UCSD-AML1 (cell line): ENCODE measurements at regions not wholly inside any gene's neighbourhood (a gene's known extent, or its start where the extent isn't known, plus 50 kb on each side); places are given as distances from the start of the nearest gene placed in this dataset.

Source experiments
- DNase-seq: peaks from one replicate; lab custom pipeline; 2025; ENCODE audit not compliant: unreplicated experiment; lab: John Stamatoyannopoulos, UW

DNA sequence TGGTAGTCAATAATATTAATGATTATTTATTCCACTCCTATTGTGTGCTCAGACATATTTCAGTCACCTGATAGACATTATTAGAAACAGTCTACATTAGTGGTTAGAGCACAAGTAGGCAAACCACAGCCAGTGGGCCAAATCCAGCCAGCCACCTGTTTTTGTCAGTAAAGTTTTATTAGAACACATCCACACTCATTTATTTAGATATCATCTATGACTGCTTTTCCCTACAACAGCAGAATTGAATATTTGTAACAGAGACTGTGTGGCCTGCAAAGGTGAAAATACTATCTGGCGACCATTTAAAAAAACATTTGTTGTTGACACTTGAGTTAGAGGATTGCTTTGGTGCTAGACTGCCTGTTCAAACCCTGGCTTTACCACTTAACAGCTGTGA is 220.0 kb upstream of the ZFP64 start:
- DNase-seq = no peak

DNA sequence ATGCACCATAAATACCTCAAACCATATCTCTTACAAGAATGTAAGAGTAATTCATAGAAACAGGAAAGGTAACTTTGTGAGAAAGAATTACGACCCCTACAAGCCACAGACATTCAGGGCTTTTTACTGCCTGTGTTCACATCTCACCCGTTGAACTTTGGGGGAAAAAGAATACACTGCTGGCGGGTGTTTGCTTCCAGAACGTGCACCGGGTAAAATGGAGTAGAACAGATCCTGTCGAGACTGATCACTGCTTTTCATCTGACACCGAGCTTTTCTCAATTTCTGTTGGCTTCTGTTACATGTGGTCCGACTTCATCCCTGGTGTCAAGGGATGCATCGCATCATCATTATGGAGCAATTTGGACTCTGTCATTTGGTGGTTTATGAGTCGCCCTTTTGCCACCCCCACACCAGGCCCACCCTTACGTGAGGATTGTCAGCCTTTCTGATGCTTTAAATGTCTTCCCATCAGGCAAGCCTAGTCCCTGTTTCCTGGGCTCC is 219.2 kb upstream of the ZFP64 start:
- DNase-seq = no peak

DNA sequence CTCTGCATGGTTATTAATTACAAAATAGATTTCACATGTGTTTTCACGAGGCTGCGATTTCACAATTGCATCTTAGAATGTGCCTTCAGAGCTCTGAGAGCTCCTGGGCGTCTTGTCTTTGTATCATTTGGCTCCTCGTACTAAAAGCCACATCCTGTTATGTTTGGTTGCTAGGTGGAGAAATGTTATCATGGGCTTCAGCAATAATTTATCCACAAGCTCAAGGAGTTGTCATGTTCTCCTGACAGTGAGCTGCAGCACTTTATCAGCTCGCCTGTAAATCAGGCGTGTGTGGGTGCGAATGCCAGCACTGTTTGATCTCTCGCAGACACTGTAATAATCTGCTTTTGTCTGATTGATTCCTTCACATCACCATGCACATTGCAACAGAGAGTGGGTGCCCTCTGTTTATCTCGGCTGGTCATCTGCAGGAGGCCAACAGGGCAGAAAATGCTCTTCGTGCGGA is 218.6 kb upstream of the ZFP64 start:
- DNase-seq = no peak

DNA sequence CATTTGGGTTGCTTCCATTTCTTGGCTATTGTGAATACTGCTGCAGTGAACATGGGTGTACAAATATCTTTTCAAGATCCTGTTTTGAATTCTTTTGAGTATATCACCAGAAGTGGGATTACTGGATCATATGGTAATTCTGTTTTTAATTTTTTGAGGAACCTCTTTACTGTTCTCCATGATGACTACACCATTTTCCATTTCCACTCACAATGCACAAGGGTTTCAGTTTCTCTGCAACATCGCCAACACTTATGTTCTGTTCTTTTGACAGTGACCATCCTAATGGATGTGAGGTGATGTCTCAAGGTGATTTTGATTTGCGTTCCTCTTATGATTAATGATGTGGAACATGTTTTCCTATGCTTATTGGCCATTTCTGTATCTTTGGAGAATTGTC is 214.4 kb upstream of the ZFP64 start:
- DNase-seq = no peak

DNA sequence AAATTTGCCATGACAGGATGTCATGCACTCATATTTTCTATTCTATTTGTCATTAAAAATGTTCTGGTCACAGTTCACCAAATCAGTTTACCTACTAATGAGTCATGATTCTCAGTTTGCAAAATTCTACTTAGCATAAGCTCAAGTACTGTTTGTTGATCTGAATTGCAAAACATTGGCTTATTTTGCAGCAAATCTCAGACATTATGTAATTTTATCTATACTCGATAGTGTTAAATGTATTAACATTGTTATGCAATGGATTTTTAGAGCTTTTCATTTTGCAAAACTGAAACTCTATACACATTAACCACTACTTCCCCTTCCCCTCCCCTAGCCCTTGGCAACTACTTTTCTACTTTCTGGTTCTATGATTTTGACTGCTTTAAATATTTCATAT is 213.8 kb upstream of the ZFP64 start:
- no peak for DNase-seq

DNA sequence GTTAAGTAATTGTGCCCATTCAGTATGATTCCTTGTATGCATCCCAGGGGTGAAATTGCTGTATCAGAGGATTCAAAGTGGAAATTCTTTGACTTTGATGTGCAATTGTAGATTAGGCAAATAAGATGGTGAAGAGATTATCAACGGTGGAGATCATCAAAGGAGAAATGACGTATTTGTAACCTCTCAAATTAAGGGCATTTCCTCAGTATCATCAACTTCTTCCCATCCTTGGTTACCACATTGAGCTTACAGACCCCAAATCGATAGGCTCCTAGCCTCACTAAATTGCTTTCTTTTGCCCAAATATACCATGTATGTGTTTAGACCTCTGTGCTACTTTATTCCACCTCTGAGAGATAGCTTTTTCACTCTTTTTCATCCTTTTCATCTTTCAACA is 213.1 kb upstream of the ZFP64 start:
- no peak for DNase-seq

DNA sequence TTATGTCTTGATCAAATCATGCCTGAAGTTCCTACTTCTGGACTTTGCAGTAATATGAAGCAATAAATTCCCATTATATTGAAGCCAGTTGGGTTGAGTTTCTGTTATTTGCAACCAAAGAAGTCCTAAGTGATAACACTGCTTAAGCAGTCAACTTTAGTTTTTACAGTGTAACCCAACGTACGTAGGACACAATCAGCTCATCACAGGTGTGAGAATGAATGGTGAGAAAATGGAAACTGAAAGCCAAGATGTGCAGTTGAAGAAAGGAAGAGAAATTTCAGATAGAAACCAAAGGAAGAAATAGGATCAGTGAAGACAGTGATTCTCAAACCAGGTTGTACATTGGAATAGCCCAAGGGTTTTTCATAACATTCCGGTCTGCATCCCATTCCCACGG is 211.4 kb upstream of the ZFP64 start:
- no peak for DNase-seq

DNA sequence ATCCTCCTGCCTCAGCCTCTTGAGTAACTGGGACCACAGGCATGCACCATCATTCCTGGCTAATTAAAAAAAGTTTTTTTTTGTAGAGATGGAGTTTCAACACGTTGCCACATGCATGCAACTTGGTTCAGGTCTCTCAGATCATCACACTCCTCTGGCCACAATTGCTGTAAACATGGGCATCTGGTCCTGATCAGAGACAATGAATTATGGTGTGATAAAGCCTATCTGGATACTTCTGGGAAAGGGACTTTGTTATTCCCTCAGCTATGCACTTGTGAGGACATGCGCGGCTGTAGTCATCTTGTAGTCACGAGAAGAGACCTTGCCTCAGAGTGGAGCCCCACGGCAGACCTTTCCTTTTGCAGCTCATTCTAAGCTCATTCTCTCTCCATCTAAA is 210.9 kb upstream of the ZFP64 start:
- DNase-seq = no peak

DNA sequence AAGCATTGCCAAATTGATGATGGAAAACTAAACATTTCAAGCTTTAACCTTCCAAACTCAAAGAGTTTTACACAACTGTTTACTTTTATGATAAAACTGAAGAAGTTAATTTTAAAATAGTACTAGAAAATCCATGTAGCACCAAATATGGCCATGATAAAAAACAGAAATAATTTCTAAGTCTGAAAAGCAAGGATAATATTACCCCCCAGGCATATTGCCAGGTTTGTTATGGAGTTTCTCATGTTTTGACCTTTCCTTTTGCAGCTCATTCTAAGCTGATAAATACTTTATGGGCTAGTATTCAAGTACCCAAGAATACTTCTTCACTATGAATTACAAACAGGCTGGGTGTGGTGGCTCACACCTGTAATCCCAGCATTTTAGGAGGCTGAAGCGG is 209.9 kb upstream of the ZFP64 start:
- no peak for DNase-seq

DNA sequence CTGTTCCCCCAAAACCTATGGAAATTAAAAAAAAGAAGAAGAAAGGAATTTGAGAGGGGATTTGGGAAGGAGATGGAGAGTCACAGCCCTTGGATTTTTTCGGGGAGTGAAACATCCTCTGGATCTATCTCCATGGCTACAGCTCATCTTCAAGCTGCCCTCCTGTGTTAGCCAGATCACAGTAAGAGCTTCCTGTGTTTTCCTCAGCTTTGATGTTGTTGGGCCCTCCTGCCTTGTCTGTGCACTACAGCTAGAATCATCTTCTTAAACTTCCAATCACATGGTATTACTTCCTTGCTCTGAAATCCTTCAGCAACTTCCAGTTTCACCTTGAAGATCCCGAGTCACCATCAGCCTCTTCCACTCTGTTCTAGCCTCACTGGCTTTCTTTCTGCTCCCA is 207.8 kb upstream of the ZFP64 start:
- no peak for DNase-seq

DNA sequence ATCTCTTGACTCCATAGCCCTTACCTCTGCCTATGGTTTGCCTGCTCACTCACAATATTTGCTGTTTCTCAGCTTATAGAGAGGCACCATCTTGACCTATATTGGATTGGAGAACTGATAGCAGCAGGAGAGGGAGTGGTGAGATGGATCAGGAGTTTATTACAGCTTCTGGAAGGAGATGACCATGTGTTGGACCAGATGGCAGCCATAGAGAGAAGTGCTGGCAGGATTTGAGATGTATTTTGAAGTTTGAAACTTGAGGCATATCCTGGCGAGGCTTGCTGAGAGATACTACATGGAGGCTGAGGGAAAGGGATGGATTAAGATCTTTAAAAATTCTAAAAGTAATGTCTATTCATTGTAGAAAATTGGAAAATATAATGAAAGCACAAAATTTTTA is 198.0 kb upstream of the ZFP64 start:
- no peak for DNase-seq

DNA sequence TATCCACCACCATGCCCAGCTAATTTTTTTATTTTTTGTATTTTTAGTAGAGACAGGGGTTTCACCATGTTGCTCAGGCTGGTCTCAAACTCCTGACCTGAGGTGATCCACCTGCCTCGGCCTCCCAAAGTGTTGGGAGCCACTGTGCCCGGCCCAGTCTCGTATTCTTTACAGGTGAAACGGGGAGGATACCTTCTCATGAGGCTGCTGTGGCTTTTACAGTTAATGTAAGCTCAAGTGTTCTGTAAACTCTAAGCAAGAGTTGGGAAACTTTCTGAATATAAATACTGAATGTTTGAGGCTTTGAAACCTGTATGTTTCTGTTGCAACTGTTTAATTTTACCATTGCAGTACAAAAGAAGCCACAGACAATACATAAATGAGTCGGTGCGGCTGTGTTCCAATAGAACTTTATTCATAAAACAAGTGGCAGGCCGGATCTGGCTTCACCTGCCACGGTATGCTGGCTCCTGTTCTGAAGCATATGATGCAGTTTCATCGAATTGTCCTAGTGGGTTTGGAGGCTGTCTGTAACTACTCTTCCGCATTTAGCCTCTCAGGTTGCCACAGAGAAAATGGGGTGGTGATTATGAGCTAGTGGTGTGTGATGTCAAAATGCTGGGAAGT is 192.5 kb upstream of the ZFP64 start:
- DNase-seq = no peak

DNA sequence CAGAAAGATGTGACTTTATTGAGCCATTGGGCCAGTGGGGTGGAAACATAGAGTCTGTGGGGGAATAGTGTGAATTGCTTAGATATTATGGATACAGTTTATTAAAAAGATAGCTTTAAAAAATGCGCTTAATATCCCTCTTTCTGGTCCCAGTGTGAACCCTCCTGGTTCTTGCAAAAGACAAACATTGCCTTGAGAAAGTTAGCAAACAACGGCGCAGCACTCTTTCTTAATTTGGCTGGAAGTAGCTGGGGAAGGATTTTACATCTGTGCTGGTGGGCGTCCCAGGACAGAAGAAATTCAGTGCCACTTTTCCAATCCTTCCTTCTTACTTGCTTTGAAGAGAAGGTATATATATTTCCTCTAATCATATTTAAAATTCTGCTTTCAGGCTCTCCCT is 191.4 kb upstream of the ZFP64 start:
- no peak for DNase-seq

DNA sequence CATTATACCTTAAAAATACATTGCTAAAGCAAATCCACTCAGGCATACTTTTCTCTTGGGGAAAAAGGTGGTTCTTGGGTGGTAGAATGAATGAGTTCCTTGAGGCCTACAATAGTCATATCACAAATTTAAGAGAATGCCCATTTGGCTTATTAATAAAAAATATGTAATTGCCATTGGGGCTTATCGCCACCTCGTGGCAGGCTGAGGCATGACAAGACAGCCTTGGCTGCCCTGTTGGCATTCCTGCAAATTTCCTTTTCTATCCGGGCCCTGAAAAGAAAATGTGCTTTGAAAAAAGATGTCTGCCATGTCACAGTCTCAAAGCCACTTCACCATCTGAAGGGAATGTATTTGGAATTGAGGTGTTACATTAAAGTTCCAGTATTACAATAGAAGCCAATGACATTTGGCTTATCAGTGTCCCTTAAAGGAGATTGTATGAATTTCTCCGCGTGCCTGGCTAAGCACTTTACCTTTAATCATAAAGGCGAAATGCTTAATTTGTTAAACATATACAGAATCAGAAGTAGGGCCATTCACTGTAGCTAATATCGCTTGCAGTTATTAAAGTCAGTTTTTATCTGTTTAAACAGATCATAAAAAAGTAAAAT is 188.3 kb upstream of the ZFP64 start:
- peak; percentile 16 for DNase-seq

DNA sequence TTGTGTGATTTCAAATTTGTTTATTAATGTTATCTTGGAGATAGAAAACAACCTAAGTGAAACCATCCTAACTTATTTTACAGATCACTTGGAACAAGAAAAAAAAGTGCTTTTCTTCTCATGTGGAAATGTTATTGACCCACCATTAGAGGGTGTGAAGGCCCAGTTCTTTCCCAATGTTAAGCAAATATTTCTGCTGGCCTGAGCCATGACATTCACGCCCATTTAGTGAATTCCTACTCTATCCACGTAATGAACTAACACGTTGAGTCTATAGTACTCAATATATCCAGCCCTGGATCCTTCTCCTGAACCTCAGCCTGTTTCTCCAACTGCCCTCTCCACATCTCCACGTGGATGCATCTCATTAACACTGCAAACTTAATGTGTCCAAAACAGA is 180.6 kb upstream of the ZFP64 start:
- no peak for DNase-seq

DNA sequence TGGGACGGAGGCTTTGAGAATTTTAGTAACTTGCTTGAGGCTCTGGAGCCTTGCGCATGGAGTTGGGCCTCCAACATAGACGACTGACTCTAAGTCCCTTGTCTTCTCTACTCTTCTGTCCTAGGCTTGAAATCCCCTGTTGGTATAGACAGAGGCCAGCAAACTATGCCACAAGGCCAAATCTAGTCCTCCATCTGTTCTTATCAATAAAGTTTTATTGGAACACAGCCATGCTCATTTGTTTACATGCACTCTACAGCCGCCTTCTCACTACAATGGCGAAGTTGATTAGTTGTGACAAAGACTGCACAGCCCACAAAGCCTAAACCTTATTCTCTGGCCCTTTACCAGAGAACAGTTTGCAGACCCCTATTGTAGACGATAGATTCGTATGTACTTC is 174.1 kb upstream of the ZFP64 start:
- DNase-seq = no peak

DNA sequence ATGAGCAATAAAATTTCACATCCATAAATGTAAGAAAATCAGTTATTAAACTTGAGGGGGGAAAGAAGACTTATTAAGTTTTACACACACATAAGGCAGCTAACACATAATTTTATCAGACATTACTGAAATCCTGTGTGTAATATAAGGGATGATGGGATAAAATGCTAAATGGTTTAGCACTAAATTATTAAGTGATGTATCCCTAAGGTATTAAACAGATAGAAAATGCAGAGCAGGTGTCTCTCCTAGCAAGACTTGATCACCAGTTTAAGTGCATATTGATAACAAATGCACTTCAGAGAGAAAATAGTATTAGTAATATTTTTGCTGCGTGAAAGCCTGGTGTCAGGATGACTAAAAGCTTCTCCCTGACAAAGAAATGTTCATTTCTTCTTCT is 172.8 kb upstream of the ZFP64 start:
- DNase-seq = no peak

DNA sequence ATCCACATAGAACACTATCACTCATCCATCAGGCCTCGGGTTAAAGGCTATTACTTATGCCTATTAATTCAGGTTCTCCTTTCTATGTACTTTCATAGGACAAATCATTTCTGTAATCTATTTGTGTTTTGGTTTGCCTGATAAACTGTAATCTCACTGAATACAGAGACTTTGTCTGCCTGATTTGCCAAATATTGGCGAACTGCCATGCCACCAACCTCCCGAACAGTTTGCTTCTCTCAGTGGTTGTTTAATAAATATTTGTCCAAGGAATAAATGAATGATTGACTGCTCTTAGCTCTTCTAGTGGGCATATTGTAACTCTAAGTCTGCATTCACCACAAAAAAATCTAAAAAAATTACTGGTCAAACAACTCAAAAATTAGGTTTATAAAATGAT is 170.1 kb upstream of the ZFP64 start:
- no peak for DNase-seq

DNA sequence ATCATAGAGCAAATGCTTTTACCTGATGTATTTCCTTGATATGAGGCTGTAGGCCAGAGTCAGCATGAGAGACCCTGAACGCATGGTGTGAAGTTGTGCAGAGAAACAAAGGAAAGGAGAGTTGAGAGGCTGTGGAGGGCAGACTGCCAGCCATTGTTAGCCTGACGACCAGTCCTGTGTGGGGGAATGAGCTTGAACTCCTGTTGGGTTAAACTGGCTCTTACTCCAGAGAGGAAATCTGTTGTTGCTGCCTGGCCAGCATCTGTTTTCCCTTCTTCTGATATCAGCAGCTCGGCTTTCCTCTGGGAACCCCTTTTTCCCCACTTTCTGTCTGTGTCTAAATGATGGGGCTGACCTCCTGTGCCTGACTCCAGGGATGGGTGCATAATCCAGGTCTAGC is 158.2 kb upstream of the ZFP64 start:
- no peak for DNase-seq

DNA sequence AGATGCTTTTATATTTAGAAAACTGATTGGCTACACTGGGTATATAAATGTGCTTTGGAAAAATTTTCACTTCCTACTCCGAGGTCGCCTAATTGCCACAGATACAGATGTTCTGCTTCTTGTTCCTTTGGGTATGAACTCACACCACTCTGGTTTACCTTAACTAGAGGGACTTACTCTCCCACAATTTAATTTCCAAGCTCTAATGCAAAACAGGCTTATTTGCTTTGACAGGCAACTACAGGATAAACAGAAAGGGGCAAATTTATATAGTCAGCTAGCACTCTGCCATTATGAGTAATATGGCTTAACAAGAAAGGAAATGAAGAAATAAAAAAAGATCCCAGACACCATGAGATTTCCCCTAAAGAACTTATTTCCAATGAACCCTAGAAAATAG is 156.9 kb upstream of the ZFP64 start:
- no peak for DNase-seq

DNA sequence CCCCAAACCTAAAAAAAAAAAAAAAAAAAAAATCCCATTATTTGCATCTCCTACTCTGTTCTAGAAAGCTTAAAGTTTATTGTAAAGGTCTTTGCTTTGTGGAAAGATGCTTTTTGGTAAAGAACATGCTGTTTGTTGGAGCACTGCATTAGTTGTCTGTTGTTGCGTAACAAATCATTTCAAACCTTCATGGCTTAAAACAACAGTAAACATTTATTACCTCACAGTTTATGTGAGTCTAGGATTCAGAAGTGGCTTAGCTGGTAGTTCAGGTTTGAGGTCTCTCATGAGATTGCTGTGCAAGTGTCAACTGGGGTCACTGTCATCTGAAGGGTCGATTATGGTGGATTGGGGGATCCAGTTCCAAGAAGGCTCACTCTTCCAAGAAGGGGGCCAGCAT is 155.2 kb upstream of the ZFP64 start:
- DNase-seq = no peak

DNA sequence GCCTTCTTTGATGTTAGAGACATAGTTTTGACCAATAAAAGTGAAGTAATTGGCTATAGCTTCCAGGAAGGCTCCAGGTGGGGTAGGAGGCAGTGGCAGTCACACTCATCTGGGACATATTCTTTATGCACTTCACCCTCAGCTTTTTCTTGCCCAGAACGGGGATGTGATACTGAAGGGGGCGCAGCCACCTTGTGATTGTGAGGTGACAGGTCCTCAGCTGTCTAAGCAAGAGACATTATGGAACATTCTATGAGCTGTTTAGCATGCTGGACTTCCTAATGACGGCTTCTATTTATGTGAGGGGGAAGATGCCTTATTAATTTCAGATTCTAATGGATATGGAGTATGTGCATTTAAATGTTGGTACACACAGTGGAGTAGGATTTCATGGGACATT is 151.3 kb upstream of the ZFP64 start:
- DNase-seq = no peak

DNA sequence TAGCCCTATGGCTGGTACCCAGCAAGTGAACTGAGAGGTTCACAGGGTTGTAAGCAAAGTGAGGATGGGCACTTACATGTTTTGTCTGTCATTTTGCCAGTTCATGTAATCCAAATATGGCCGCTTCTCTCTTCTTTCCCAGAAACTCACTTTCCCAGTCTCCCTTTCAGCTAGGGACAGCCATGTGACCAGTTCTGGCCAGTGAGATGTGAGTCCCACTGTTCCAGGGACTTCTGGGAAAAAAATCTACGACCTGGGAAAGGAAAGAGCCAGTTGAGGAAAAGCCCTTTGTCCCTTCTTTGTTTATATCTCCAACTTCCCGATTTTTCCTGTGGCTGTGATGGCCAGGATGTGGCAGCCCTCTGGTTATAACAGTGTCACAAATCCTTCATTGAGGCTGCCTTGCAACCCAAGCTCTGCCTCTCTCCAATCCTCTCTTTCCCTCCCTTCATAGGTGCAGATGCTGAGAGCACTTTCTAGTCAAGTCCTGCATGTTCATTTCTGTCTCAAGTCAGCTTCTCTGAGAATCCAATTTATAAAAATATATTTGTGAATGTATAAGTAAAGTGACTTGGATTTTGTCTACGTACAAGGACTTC is 148.6 kb upstream of the ZFP64 start:
- peak; percentile 9 for DNase-seq
